Liver (tissue), 8 donors: ENCODE measurements at regions not wholly inside any gene's neighbourhood (a gene's known extent, or its start where the extent isn't known, plus 50 kb on each side); places are given as distances from the start of the nearest gene placed in this dataset.

Experiments
- DNase-seq: peaks from one replicate; pipeline ENCODE4 v3.0.0-alpha.2; 2017; ENCODE audit warnings: low spot score
- H3K27ac ChIP-seq, 2 donors: one replicate each; pipeline ENCODE4 v1.7.0; 2013; ENCODE audit warnings: inconsistent platforms in 2 of 2, low read length in 2 of 2, control low read depth in 1 of 2, low read depth in 1 of 2, mild to moderate bottlenecking in 1 of 2
- H3K27me3 ChIP-seq, 4 donors: one replicate each; pipeline versions ENCODE4 v1.6.1 to v1.7.0; 2013; ENCODE audit warnings: low read length in 3 of 4, inconsistent platforms in 1 of 4, mild to moderate bottlenecking in 1 of 4, moderate library complexity in 1 of 4; ENCODE audit not compliant: control insufficient read depth in 4 of 4, insufficient read depth in 4 of 4
- H3K36me3 ChIP-seq, 4 donors: one replicate each; pipeline versions ENCODE4 v1.6.1 to v1.7.0; 2013; ENCODE audit warnings: low read length in 3 of 4, mild to moderate bottlenecking in 3 of 4, low read depth in 1 of 4, moderate library complexity in 1 of 4; ENCODE audit not compliant: control insufficient read depth in 4 of 4, insufficient read depth in 3 of 4
- H3K4me1 ChIP-seq, 4 donors: one replicate each; pipeline versions ENCODE4 v1.6.1 to v1.7.0; 2013; ENCODE audit warnings: low read length in 3 of 4, mild to moderate bottlenecking in 3 of 4, moderate library complexity in 1 of 4; ENCODE audit not compliant: control insufficient read depth in 4 of 4, insufficient read depth in 4 of 4
- H3K4me3 ChIP-seq, 3 donors: one replicate each; pipeline versions ENCODE4 v1.6.1 to v1.7.0; 2013; ENCODE audit warnings: low read length in 3 of 3, control low read depth in 1 of 3, low read depth in 1 of 3, mild to moderate bottlenecking in 1 of 3
- H3K9ac ChIP-seq, 2 donors: one replicate each; pipeline ENCODE4 v1.7.0; 2013; ENCODE audit warnings: low read length in 2 of 2, mild to moderate bottlenecking in 2 of 2, moderate library complexity in 2 of 2, control low read depth in 1 of 2, low read depth in 1 of 2
- H3K9me3 ChIP-seq, 4 donors: one replicate each; pipeline versions ENCODE4 v1.6.1 to v1.7.0; 2013; ENCODE audit warnings: low read length in 3 of 4; ENCODE audit not compliant: control insufficient read depth in 4 of 4
- EGR1 ChIP-seq, 2 donors: IDR thresholded peaks; 2 replicates each; pipeline ENCODE4 v1.6.1; 2016 to 2018; ENCODE audit warnings: antibody characterized with exemption in 2 of 2, low read depth in 2 of 2
- FOXA1 ChIP-seq: IDR thresholded peaks from 2 replicates; pipeline ENCODE4 v1.6.1; 2016; ENCODE audit warnings: antibody characterized with exemption
- FOXA2 ChIP-seq: IDR thresholded peaks from 2 replicates; pipeline ENCODE4 v1.6.1; 2016; ENCODE audit warnings: antibody characterized with exemption
- GABPA ChIP-seq, 2 donors: IDR thresholded peaks in 1 of 2; conservative IDR thresholded peaks in 1 of 2; 2 replicates each; pipeline ENCODE4 v1.6.1; 2016; ENCODE audit warnings: antibody characterized with exemption in 2 of 2, mild to moderate bottlenecking in 1 of 2, moderate library complexity in 1 of 2
- HNF4A ChIP-seq, 2 donors: conservative IDR thresholded peaks; 2 replicates each; pipeline ENCODE4 v1.6.1; 2016; ENCODE audit warnings: antibody characterized with exemption in 2 of 2, mild to moderate bottlenecking in 2 of 2
- HNF4G ChIP-seq: IDR thresholded peaks from 2 replicates; pipeline ENCODE4 v1.6.1; 2016; ENCODE audit warnings: antibody characterized with exemption
- JUND ChIP-seq, 2 donors: IDR thresholded peaks; 2 replicates each; pipeline ENCODE4 v1.6.1; 2016; ENCODE audit warnings: antibody characterized with exemption in 2 of 2
- NR2F2 ChIP-seq: IDR thresholded peaks from 2 replicates; pipeline ENCODE4 v1.6.1; 2016; ENCODE audit warnings: antibody characterized with exemption
- RAD21 ChIP-seq, 2 donors: IDR thresholded peaks; 2 replicates each; pipeline ENCODE4 v1.6.1; 2016; ENCODE audit warnings: antibody characterized with exemption in 2 of 2, mild to moderate bottlenecking in 2 of 2
- RXRA ChIP-seq, 2 donors: IDR thresholded peaks; 2 replicates each; pipeline ENCODE4 v1.6.1; 2017 to 2018; ENCODE audit warnings: antibody characterized with exemption in 2 of 2, mild to moderate bottlenecking in 1 of 2
- SP1 ChIP-seq: IDR thresholded peaks from 2 replicates; pipeline ENCODE4 v1.6.1; 2018; ENCODE audit warnings: antibody characterized with exemption, mild to moderate bottlenecking
- TAF1 ChIP-seq: conservative IDR thresholded peaks from 2 replicates; pipeline ENCODE4 v1.6.1; 2016; ENCODE audit warnings: antibody characterized with exemption, mild to moderate bottlenecking
- YY1 ChIP-seq: IDR thresholded peaks from 2 replicates; pipeline ENCODE4 v1.6.1; 2016; ENCODE audit warnings: antibody characterized with exemption, mild to moderate bottlenecking
- WGBS: extraction: QIAGEN DNeasy Blood & Tissue Kit; methylation state at CpG from one replicate; pipeline ENCODE4 v1.1.7; 2013; 5-methylcytosine and 5-hydroxymethylcytosine counted together
- TF ChIP-seq, protein P1 (sequence below): IDR thresholded peaks from 2 replicates; pipeline ENCODE4 v1.6.1; 2016; ENCODE audit warnings: antibody characterized with exemption, mild to moderate bottlenecking
- TF ChIP-seq, protein P2 (sequence below): fragments of 150-350 bp; IDR thresholded peaks from 2 replicates; pipeline ENCODE4 v1.5.1; 2017; ENCODE audit warnings: improper control_type of control experiment, low read depth, low read length; ENCODE audit not compliant: missing input control
- TF ChIP-seq, protein P3 (sequence below): IDR thresholded peaks from 2 replicates; pipeline ENCODE4 v1.6.1; 2016; ENCODE audit warnings: antibody characterized with exemption
- TF ChIP-seq, protein P4 (sequence below): IDR thresholded peaks from 2 replicates; pipeline ENCODE4 v1.6.1; 2016; ENCODE audit warnings: antibody characterized with exemption
- TF ChIP-seq, protein P5 (sequence below): IDR thresholded peaks from 2 replicates; pipeline ENCODE4 v1.6.1; 2016; ENCODE audit warnings: antibody characterized with exemption
- donor health status: healthy.
- donor health status: healthy.
- donor health status: healthy.
- donor health status: healthy.
- donor health status: healthy.

DNA sequence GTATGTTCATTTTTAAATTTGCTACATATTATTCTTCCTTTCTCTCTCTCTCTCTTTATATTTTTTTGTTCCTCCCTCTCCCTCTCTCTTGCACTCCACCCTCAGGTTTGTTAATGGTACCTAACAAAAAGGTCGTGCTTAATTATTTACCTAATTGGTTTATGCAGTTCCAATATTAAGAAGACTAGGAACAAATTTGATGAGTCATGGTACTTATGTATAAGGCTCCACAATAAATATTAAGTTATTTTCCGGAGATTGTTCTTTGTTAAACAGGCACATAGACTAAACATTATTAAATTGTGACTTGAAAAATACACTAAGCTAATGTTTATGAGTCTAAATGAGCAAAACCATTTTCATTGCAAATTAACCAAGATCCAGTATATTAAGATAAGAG is 1200.8 kb upstream of the ALCAM start:
- TF ChIP-seq JUND (IDR thresholded peaks at IDR 0.05) (no peak), NR2F2 (no peak), HNF4G (no peak), FOXA1 (no peak), TAF1 (no peak), RXRA (IDR thresholded peaks at IDR 0.05) (no peak), HNF4A (conservative IDR thresholded peaks at IDR 0.05) (no peak), SP1 (no peak), FOXA2 (no peak), EGR1 (IDR thresholded peaks at IDR 0.05; ENCODE audit: low read depth in 2 of 2) (no peak), YY1 (no peak), RAD21 (IDR thresholded peaks at IDR 0.05) (no peak)
- TF ChIP-seq, protein P1, sequence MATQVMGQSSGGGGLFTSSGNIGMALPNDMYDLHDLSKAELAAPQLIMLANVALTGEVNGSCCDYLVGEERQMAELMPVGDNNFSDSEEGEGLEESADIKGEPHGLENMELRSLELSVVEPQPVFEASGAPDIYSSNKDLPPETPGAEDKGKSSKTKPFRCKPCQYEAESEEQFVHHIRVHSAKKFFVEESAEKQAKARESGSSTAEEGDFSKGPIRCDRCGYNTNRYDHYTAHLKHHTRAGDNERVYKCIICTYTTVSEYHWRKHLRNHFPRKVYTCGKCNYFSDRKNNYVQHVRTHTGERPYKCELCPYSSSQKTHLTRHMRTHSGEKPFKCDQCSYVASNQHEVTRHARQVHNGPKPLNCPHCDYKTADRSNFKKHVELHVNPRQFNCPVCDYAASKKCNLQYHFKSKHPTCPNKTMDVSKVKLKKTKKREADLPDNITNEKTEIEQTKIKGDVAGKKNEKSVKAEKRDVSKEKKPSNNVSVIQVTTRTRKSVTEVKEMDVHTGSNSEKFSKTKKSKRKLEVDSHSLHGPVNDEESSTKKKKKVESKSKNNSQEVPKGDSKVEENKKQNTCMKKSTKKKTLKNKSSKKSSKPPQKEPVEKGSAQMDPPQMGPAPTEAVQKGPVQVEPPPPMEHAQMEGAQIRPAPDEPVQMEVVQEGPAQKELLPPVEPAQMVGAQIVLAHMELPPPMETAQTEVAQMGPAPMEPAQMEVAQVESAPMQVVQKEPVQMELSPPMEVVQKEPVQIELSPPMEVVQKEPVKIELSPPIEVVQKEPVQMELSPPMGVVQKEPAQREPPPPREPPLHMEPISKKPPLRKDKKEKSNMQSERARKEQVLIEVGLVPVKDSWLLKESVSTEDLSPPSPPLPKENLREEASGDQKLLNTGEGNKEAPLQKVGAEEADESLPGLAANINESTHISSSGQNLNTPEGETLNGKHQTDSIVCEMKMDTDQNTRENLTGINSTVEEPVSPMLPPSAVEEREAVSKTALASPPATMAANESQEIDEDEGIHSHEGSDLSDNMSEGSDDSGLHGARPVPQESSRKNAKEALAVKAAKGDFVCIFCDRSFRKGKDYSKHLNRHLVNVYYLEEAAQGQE, result no peak
- TF ChIP-seq, protein P2, sequence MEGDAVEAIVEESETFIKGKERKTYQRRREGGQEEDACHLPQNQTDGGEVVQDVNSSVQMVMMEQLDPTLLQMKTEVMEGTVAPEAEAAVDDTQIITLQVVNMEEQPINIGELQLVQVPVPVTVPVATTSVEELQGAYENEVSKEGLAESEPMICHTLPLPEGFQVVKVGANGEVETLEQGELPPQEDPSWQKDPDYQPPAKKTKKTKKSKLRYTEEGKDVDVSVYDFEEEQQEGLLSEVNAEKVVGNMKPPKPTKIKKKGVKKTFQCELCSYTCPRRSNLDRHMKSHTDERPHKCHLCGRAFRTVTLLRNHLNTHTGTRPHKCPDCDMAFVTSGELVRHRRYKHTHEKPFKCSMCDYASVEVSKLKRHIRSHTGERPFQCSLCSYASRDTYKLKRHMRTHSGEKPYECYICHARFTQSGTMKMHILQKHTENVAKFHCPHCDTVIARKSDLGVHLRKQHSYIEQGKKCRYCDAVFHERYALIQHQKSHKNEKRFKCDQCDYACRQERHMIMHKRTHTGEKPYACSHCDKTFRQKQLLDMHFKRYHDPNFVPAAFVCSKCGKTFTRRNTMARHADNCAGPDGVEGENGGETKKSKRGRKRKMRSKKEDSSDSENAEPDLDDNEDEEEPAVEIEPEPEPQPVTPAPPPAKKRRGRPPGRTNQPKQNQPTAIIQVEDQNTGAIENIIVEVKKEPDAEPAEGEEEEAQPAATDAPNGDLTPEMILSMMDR, result no peak
- TF ChIP-seq, protein P3, sequence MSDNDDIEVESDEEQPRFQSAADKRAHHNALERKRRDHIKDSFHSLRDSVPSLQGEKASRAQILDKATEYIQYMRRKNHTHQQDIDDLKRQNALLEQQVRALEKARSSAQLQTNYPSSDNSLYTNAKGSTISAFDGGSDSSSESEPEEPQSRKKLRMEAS, result no peak
- TF ChIP-seq, protein P4, sequence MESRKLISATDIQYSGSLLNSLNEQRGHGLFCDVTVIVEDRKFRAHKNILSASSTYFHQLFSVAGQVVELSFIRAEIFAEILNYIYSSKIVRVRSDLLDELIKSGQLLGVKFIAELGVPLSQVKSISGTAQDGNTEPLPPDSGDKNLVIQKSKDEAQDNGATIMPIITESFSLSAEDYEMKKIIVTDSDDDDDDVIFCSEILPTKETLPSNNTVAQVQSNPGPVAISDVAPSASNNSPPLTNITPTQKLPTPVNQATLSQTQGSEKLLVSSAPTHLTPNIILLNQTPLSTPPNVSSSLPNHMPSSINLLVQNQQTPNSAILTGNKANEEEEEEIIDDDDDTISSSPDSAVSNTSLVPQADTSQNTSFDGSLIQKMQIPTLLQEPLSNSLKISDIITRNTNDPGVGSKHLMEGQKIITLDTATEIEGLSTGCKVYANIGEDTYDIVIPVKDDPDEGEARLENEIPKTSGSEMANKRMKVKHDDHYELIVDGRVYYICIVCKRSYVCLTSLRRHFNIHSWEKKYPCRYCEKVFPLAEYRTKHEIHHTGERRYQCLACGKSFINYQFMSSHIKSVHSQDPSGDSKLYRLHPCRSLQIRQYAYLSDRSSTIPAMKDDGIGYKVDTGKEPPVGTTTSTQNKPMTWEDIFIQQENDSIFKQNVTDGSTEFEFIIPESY, result no peak
- TF ChIP-seq, protein P5, sequence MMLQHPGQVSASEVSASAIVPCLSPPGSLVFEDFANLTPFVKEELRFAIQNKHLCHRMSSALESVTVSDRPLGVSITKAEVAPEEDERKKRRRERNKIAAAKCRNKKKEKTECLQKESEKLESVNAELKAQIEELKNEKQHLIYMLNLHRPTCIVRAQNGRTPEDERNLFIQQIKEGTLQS, result no peak
- H3K27me3 ChIP-seq, result no peaks in the 10 kb centered on the region
- H3K4me1 ChIP-seq, result no peaks in the 10 kb centered on the region
- H3K9ac ChIP-seq, result no peak overlapping the region
- no peak for DNase-seq
- H3K4me3 ChIP-seq, result no peak overlapping the region
- no peak overlapping the region for H3K27ac ChIP-seq
- peaks cover 2 to 11% (median 5%) of the 10 kb centered on the region in 4 donors for H3K9me3 ChIP-seq
- no peaks in the 10 kb centered on the region for H3K36me3 ChIP-seq
- WGBS, result 93% methylated on average over 2 of the region's 2 CpGs

DNA sequence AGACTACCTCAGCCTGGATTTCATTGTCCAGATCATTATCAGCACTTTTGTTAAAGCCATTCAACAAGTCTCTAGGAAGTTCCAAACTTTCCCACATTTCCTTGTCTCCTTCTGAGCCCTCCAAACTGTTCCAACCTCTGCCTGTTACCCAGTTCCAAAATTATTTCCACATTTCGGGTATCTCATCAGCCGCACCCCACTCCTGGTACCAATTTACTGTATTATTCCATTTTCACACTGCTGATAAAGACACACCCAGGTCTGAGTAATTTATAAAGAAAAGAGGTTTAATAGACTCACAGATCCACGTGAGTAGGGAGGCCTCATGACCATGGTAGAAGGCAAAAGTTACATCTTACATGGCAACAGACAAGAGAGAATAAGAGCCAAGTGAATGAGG is 1198.3 kb upstream of the ALCAM start:
- Histone ChIP-seq H3K27ac (no peak overlapping the region), H3K9ac (no peak overlapping the region), H3K9me3 (peaks cover 2 to 11% (median 5%) of the 10 kb centered on the region in 4 donors), H3K4me1 (no peaks in the 10 kb centered on the region), H3K27me3 (no peaks in the 10 kb centered on the region), H3K4me3 (no peak overlapping the region), H3K36me3 (no peaks in the 10 kb centered on the region)
- no peak for DNase-seq
- no peak for TF ChIP-seq EGR1 (IDR thresholded peaks at IDR 0.05; ENCODE audit: low read depth in 2 of 2)
- TF ChIP-seq RXRA (IDR thresholded peaks at IDR 0.05), result no peak
- no peak for TF ChIP-seq GABPA (IDR thresholded peaks at IDR 0.05 in 1 of 2, conservative IDR thresholded peaks at IDR 0.05 in 1 of 2)
- TF ChIP-seq, protein P5, result no peak
- TF ChIP-seq FOXA2, result no peak
- 85% methylated on average over 3 of the region's 3 CpGs for WGBS
